Skin epidermis (tissue), 12 donors: ENCODE measurements at regions not wholly inside any gene's neighbourhood (a gene's known extent, or its start where the extent isn't known, plus 50 kb on each side); places are given as distances from the start of the nearest gene placed in this dataset.
"Not testable (repeated sequence)": the region's sequence is repeated elsewhere in the genome, so short reads cannot be mapped to it uniquely, and the experiment has no call there.

Source experiments
- H3K27ac ChIP-seq, 21 experiments: fragments of 200-600 bp; sonication (generic) in 11 of 21; one replicate each; pipeline ENCODE4 v1.5.0; 2020; ENCODE audit warnings: mild to moderate bottlenecking in 3 of 21, inconsistent platforms in 2 of 21, moderate library complexity in 2 of 21
- H3K4me3 ChIP-seq, 7 experiments: fragments of 200-600 bp; sonication (generic) in 2 of 7; one replicate each; pipeline ENCODE4 v1.5.0; 2020; ENCODE audit warnings: inconsistent platforms in 2 of 7, mild to moderate bottlenecking in 2 of 7, moderate library complexity in 1 of 7

DNA sequence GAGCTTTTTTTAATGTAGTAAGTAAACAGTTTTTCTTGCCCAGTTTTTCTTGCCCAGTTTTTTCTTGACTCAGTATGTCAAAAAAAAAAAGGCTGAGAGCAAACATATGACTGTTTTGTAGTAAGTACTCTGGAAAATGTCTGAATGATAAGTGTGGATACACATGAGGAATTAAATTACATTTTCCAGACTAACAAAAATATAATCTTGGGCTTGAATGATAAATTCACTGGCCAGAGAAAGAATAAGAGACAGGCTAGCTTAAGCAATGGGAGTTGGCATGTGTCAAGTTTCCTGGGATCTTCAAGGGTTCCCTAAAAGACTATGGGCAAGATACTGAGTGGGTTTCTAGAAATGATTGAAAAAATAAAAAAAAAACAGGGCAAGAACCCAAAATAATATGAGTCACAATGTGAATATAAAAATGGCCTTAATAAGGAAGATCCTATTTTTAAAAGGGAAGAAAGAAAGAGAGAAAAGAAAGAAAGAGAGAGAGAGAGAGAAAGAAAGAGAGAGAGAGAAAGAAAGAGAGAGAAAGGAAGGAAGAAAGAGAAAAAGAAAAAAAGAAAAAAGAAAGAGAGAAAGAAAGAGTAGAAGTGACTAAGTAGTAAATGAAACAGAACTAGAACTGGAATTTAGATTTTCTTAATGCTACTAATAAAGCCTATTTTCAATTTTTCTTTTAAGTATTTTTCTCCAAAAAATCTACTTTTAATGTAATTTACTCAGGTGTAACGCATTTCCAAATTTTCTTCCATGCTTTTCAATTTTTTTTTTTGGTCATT, 60.2 kb downstream of the TFPI2 start:
- no peak overlapping the region for H3K4me3 ChIP-seq
- no peak overlapping the region for H3K27ac ChIP-seq

DNA sequence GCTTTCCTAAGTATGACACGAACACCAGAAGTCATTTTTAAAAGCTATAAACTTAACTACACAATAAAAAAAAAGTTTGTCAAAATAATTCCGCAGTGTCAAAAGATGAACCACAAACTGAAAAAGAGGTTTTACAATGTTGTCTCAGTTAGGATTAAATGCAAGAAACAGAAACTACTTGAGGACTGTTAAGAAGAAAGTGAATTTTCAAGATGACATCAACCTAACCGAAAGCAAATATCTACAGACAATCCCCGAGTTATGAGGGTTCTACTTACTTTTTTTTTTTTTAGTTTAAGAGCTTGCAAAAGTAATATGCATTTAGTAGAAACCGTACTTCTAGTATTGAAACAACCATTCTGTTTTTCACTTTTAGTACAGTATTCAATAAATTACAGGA, 62.3 kb downstream of the TFPI2 start:
- Histone ChIP-seq H3K27ac (no peak overlapping the region), H3K4me3 (no peak overlapping the region)

DNA sequence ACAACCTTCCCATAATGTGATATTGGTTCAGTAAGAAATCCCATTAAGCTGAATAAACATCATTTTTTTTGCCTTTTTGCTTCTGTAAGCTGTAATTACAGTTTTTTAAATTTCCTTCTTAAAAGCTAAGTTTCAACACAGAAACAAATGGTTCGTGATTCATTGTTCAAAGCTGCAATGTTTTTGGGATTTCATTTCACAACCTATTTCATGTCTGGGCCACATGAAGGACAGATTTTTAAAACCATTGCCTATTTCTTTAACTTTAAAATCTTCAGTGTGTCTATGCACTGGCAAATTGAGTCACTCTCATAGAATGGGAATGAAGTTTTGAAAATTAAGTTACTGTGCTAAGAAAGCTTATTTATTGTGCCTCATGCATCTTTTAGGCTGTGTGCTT, 66.9 kb downstream of the TFPI2 start:
- H3K27ac ChIP-seq: no peak overlapping the region

DNA sequence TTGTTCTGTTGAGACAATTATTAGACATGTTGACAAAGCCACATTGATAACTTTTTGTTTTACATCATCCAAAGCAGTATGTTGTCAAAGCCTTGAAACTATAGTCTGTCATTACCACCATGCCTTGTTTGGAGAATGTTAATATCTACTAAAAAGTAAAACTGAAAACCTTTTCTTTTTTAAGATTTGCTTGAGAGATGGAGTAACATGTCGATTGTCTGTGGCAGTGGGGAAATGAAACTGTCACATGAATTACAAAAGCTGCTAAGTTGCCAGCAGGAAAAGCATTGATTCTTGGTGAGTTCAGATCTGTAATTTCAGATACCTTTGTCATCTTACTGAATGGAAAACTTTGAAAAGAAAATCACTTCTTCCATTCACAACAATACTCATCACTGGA, 69.1 kb downstream of the TFPI2 start:
- Histone ChIP-seq H3K4me3 (no peak overlapping the region), H3K27ac (no peak overlapping the region)

More for the DNA sequence above, 66.9 kb downstream of the TFPI2 start:
- H3K4me3 ChIP-seq: no peak overlapping the region

DNA sequence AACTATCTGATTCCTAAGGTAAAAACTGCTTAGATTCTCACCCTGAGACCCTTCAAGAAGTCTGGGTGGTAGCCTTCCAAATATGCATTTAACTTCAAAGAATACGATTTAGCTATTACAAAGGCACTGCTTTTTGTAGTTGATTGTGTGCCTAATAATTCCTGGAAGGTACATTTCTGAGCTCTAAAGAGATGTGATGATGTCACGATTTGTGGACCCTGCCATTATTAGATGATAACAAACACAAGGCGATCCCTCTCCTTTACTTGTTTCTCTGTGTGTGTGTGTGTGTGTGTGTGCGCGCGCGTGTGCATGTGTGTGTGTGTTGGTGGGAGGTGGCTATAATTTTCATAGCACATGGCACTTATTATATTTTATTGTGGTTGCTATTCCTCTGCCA, 70.9 kb downstream of the TFPI2 start:
- Histone ChIP-seq H3K4me3 (no peak overlapping the region), H3K27ac (no peak overlapping the region)

DNA sequence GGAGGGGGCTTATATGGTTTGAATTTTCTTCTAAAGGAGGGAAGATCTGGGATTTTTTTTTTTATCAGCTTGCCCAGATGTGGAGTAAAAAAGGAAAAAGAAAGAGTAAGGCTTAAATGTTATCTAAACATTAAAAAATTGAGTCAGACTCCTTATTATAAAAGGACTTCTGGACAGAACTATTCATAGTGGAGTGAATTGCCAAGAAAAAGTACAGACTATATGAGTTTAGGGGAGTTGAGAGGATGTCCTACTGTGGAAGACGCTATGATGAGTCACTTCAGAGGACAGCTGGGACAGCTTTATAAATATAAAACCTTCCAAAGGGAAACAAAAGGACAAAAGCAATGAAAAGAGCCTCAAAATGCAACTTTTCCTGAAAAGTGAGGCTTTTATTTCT, 73.0 kb downstream of the TFPI2 start:
- no peak overlapping the region for H3K4me3 ChIP-seq
- no peak overlapping the region for H3K27ac ChIP-seq

DNA sequence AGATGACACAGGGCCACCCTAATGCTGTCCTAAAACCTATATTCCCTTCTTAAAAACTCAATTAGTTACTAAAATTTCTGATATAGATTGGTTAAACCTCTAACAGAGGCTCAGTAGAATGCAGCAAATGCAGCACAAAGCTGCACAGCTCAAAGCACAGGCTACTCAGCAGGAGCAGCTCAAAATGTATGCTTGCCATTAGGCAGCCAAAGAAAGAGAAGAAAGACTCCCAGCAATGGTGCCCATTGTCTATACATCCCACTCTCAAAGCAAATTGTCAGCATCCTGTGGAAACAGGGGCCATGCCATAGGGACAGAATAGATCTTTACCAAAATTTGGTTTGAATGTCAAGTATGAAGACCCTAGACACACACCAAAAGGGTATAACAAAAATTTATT, 73.5 kb downstream of the TFPI2 start:
- H3K4me3 ChIP-seq: no peak overlapping the region
- H3K27ac ChIP-seq: no peak overlapping the region

DNA sequence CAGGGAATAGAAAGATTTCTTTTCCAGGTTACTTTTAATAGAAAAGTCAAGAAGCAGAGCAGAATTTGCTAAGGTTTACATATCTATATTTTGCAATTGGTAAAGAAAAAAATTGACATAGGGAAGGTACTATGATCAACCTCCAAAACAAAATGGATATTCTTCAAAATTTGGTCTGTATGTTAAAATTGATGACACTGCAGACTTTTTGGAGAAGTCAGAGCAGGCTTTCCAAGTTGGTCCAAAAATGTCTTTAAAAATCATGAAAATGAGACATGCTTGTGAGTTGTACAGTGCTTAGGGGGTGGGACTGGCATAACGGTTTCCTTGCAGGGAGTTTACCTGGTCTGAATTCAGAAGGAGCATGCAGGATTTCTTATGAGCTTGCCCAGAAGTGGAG, 77.0 kb downstream of the TFPI2 start:
- H3K27ac ChIP-seq: no peak overlapping the region
- no peak overlapping the region for H3K4me3 ChIP-seq

DNA sequence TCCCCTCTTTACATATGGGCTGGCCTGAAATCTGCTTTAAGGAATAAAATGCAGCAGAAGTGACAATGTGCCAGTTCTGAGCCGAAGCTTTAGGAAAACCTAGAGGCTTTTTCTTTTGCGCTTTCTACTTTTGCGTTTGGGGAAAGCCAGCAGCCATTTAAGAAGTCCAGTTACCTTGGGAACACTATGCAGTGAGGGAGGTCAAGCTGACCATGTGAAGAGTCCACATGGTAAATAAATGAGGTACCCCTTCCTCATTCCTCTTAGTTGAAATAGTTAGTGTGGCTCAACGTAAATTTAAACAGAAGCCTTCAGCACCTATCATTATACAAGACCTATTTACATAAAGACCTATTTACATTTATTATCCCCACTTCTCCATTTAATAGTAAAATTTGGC, 78.5 kb downstream of the TFPI2 start:
- Histone ChIP-seq H3K27ac (no peak overlapping the region), H3K4me3 (no peak overlapping the region)

DNA sequence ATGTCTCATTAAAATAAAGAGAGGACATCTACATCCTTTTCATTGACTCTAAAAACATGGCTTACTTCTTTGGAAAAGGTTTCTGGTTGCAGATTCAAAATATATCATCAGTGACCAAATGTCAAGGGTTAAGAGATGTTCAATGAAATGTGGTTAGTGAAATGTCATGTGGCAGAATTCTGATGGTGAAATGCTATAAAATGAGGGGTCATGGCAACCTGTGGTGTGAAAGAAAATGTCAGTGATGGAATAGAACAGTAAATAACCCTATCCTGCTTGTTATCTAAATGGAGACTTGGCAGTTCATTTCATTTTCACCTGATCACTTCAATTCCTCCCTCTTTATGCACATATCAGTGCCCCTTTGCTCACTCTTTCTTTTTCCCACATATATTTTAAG, 79.4 kb downstream of the TFPI2 start:
- Histone ChIP-seq H3K4me3 (no peak overlapping the region), H3K27ac (no peak overlapping the region)

DNA sequence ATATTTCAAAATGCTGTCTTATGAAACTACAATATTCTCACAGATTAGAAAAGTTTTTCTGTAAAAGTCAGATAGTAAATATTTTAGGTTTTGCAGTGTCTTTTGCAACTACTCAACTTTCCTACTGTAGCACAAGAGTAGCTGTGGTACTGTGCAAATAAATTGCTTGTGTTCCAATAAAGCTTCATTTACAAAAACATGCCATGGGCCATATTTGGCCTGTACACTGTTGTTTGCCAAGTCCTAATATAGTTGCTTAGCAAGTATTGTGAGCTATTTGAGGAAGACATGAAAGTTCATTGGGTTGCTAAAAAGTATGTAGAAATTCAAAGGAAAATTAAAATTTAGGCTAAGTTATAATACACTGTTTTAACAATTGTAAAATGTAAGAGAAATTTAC, 80.0 kb downstream of the TFPI2 start:
- no peak overlapping the region for H3K27ac ChIP-seq
- no peak overlapping the region for H3K4me3 ChIP-seq

DNA sequence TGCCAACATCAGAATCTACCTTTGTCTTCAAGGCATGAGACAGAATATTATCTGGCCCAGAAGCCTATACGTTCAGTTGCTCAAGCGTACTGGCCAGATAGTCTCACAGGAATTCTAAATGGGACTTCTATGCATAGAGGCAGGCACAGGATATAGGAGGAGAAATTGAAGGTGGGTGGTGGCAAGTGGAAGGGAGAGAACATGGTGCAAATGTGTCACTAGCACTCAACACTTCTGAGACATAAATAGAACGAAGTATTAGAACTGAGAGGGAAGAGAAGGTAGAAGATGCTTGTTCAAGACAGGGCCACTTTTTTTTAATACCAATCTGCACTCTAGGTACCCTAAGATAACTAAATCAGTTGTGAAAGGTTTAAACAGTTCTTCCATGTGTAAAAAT, 85.8 kb downstream of the TFPI2 start:
- H3K4me3 ChIP-seq: no peak overlapping the region
- H3K27ac ChIP-seq: no peak overlapping the region

DNA sequence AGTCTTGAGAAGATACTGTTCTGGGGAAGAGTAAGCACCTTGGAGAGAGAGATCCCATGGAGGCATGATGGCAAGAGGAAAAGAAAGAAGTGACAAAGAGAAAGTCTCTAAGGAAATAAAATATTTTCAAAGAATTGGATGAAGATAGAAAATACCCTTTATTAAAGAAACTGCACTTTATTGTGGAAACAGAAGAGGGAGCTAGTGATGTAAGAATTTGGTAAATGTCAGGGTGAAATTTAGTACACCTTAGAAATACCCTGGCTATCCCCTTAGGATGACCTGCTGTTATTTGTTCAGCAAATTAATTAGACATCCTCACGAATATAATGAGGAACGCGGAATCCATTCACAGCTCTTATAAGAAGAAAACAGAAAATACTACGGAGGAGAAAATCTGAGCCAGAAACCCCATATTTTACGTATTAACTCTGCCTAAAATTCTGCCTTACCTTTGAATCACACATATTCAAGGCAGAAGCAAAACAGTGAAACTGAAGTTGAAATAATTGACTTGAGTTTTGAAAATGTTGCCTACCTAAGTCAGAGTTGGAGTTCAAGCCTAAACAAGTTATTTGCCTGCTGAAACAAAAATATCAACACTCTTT, 90.7 kb downstream of the TFPI2 start:
- Histone ChIP-seq H3K4me3 (no peak overlapping the region), H3K27ac (no peak overlapping the region)

DNA sequence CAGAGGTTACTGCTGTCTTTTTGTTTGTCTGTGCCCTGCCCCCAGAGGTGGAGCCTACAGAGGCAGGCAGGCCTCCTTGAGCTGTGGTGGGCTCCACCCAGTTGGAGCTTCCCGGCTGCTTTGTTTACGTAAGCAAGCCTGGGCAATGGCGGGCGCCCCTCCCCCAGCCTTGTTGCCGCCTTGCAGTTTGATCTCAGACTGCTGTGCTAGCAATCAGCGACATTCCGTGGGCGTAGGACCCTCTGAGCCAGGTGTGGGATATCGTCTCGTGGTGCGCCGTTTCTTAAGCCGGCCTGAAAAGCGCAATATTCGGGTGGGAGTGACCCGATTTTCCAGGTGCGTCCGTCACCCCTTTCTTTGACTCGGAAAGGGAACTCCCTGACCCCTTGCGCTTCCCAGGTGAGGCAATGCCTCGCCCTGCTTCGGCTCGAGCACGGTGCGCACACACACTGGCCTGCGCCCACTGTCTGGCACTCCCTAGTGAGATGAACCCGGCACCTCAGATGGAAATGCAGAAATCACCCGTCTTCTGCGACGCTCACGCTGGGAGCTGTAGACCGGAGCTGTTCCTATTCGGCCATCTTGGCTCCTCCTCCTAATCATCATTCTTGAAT, 97.4 kb downstream of the TFPI2 start:
- peak overlapping the region in 1 of 7 experiments; percentile 10 for H3K4me3 ChIP-seq
- H3K27ac ChIP-seq: not testable (repeated sequence)

DNA sequence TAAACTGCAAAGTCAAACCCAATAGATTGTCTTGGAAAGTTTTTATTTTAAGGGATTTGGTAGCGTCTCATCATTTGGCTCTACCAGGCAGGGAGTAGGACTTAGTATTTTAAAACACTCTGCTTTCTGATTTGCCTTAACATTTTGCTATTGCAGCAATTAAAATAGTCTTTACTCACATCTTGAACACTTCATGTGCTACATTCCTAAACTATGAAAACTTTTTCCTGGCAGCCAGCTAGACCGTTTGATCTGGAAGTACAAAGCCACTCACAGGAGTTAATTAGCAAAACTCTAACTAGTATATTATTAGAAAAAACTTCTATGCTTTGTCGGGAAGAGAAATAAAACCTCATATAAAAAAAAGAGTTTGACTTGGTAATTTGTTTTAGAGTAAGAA, 111.4 kb downstream of the TFPI2 start:
- H3K27ac ChIP-seq: peak overlapping the region in 4 of 21 experiments; percentile 0 to 31 (median 16)
- no peak overlapping the region for H3K4me3 ChIP-seq

DNA sequence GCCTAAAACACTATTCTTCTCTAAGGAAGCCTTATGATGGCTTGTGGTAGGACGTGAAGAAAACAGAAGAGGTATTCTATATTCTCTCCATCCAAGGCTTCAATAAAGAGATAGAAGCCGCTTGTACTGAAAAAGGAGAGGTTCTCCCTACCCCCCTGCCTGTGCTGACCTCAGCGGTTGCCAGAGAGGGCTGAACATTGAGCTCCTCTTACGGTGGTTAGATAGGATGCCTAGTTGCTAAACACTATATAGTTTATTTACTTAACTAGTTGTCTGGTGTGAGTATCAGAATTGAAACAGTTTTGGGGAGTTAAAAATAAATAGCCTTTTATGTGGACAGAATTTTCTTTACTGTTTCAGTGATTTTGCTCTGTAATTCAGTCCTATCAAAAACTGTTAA, 112.2 kb downstream of the TFPI2 start:
- Histone ChIP-seq H3K27ac (peak overlapping the region in 4 of 21 experiments; percentile 0 to 31 (median 18)), H3K4me3 (no peak overlapping the region)

DNA sequence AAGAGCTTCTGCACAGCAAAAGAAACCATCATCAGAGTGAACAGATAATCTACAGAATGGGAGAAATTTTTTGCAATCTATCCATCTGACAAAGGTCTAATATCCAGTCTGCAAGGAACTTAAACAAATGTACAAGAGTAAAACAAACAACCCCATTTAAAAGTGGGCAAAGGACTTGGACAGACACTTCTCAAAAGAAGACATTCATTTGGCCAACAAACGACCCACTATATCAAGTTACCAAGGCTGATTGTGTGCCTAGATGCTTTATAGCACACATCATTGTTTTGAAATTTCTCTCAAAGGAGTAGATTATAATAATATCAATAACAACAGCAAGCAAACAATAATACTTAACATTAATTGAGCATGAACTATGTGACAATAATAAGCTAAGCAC, 117.1 kb downstream of the TFPI2 start:
- no peak overlapping the region for H3K27ac ChIP-seq
- H3K4me3 ChIP-seq: no peak overlapping the region

DNA sequence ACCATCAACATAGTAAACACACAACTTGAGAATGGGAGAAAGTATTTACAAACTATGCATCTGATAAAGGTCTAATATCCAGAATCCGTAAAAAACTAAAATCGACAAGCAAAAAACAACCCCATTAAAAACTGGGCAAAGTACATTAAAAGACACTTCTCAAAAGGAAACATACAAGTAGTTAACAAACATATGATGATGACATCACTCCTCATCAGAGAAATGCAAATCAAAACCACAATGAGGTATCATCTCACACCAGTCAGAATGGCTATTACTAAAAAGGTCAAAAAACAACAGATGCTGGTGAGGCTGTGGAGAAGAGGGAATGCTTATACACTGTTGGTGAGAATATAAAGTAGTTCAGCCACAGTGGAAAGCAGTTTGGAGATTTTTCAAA, 125.1 kb downstream of the TFPI2 start:
- H3K4me3 ChIP-seq: no peak overlapping the region

DNA sequence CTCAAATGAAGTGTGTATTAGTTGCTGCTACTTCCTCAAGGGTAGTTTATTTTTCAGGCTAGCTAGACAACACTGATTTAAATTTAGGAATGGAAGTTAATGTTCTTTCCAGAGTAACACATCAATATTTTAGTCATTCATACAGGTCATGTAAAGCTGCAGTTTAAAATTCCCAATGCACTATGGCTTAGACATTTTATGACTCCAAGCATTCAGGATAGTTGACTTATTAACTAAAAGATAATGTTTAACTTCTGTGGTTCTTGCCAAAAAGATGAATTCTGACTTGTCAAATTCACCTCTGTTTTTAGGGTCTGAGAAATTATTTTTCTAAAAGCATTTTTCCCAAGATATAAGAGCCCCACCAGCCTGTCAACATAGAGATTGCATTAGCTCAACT, 131.9 kb downstream of the TFPI2 start:
- Histone ChIP-seq H3K27ac (no peak overlapping the region), H3K4me3 (no peak overlapping the region)

More for the DNA sequence above, 125.1 kb downstream of the TFPI2 start:
- no peak overlapping the region for H3K27ac ChIP-seq

DNA sequence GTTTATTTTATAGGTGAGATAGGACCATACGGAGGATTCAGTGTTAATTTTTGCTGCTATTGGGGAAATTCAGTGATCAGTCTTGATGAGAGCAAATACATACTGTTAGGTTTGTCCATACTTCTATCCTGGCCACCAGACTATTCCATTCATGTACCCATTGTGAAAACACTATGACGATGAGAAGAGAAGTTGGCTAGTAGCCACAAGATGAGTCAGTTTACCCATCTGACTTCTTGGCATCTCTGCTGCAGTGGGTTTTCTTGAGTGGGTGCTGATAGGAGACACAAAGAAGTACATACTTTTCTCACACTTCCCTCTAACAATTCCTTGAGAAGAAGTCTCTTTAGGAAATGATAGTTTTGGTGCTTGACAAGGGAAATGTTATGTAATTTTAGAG, 133.1 kb downstream of the TFPI2 start:
- no peak overlapping the region for H3K4me3 ChIP-seq
- no peak overlapping the region for H3K27ac ChIP-seq

DNA sequence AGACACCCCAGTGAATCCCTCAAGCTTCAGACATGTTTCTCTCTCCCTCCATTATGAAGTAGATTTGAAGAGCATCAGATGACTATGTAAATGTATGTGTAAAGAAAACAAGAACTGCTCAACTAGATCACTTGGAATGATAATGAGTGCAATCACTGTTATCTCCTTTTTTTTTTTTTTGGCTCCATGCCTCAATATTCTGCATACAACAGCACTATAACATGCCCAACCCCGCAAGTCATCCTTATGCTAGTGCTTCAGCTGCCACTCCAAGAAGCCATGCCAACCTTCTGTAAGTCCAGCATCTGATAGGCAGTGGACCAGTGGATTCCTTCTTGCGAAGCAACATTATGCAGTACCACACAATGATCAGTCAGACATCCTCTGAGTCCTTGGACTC, 133.7 kb downstream of the TFPI2 start:
- H3K27ac ChIP-seq: no peak overlapping the region
- H3K4me3 ChIP-seq: no peak overlapping the region
